Ovary (tissue), 3 donors: ENCODE measurements at regions not wholly inside any gene's neighbourhood (a gene's known extent, or its start where the extent isn't known, plus 50 kb on each side); places are given as distances from the start of the nearest gene placed in this dataset.

Source experiments
- CTCF ChIP-seq, 3 donors: fragments of 450-650 bp in 2 of 3; fragments of 200-600 bp in 1 of 3; IDR thresholded peaks; one replicate each; pipeline versions ENCODE4 v1.5.1 to v1.8.0; 2016 to 2022; ENCODE audit warnings: antibody characterized with exemption in 3 of 3, mild to moderate bottlenecking in 1 of 3
- POLR2A ChIP-seq: fragments of 450-650 bp; IDR thresholded peaks from one replicate; pipeline ENCODE4 v1.6.1; 2017; ENCODE audit warnings: antibody characterized with exemption, mild to moderate bottlenecking, moderate library complexity
- donor health status: DM: no; HTN: no; CAD: no.

DNA sequence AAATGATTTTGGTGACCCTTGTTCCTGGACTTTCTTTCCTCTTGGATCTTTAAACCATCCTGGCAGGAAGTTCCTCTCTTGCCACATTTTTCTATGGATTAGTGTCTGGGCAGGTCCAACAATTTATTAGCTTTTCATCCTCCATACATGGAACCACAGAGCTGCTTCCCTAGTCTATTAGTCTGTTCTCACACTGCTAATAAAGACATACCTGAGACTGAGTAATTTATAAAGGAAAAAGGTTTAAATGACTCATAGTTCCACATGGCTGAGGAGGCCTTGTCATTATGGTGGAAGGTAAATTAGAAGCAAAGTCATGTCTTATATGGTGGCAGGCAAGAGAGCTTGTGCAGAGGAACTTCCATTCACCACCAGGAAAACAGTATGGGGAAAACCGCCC, 122.9 kb downstream of the DDX1 start:
- no peak for TF ChIP-seq CTCF (IDR thresholded peaks at IDR 0.05)
- no peak for TF ChIP-seq POLR2A
